COR-L47 (cell line): ENCODE measurements at regions not wholly inside any gene's neighbourhood (a gene's known extent, or its start where the extent isn't known, plus 50 kb on each side); places are given as distances from the start of the nearest gene placed in this dataset.
"Not testable (repeated sequence)": the region's sequence is repeated elsewhere in the genome, so short reads cannot be mapped to it uniquely, and the experiment has no call there.

ENCODE experiments used
- DNase-seq: peaks from one replicate; lab custom pipeline; 2025; lab: John Stamatoyannopoulos, UW

DNA sequence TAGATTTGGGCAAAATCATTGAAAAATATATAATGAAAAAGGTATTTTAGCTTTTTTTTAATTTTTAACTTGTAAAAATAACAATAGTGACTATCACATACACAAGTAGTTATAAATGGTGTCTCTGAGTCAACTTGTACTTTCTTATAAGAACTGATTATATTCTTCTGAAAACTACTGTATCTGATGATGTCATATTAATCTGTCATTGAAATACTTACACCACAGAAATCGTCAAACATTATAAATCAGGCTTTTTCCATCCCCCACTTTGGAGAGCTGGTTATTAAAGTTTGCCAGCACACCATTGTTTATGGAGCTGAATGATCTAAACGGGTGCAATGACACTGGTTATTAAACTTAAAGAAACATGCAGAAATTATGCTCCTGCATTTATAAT is 1259.6 kb upstream of the CNTN5 start:
- DNase-seq, result no peak

- DNase-seq, result no peak
These were observed 1256.6 kb upstream of the CNTN5 start for GRCh38 chr11:97764193-97764592.

GRCh38 chr11:97764605-97765004 is 1256.1 kb upstream of the CNTN5 start:
- DNase-seq, result no peak

DNA sequence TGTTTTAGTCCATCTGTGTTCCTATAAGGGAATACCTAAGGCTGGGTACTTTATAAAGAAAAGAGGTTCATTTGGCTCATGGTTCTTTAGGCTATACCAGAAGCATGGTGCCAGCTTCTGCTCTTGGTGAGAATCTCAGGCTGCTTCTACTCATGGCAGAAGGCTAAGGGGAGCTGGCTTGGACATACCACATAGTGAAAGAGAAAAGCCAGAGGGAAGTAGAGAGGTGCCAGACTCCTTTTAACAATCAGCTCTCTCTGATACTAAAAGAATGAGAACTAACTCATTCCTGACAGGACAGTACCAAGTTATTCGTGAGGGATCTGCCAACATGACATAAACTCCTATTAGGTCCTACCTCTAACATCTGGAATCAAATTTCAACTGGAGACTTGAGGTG is 1250.2 kb upstream of the CNTN5 start:
- DNase-seq, result no peak

DNA sequence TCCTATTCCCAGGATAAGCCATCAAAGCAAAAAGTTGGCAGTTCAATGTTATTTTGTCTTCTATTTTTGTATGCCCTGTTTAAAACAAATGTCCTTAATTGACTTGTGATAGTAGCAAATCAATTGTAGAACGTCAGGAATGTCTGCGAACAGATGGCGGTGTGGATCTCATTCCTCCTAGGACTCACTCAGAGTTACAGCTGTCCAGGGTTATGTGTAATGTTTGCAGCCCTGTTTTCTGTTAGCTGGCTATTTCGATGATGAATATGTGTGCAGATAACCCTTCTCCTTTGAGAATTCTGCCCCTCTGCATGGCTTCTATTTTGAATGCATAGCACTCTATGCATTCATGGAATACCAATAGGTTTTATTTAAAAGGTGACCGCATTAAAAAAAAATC is 1248.0 kb upstream of the CNTN5 start:
- no peak for DNase-seq

- DNase-seq, result not testable (repeated sequence)
These were observed 1236.4 kb upstream of the CNTN5 start for GRCh38 chr11:97784388-97784787.

DNA sequence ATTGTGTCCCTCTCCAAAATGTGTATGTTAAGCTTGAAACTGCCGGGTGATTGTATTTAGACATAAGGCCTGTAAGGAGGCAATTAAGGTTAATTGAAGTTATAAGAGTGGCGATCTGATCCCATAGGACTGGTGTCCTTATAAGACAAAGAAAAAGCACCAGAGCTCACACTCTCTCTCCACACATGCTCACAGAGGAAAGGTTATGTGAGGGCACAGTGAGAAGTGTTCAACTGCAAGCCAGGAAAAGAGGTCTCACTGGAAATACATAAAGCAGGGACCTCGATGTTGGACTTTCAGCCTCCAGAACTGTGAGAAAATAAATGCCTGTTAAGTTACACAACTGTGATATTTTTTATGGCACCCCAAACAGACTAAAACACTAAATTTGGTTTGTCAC is 1233.8 kb upstream of the CNTN5 start:
- no peak for DNase-seq

DNA sequence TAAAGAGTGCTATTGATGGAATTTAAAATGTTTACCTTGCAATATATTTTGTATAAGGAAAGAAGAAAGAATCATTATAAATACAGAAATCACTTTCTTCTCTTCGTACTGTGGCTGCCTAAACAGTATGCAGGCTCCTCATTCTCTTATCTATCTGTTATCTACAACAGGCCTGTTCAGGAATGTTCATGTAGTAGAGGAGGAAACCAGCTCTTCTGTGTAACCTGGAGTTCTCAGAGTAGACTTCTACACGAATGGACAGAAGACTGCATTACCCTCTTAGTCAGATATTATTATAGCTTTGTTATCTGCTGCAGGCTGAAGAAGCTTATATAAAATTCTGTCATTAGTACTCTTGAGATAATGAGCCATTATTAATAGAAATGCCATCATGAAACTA is 1225.9 kb upstream of the CNTN5 start:
- DNase-seq, result no peak

GRCh38 chr11:97800891-97801290 is 1219.9 kb upstream of the CNTN5 start:
- no peak for DNase-seq

GRCh38 chr11:97814325-97814959 is 1206.3 kb upstream of the CNTN5 start:
- DNase-seq, result no peak

GRCh38 chr11:97815667-97816066 is 1205.1 kb upstream of the CNTN5 start:
- no peak for DNase-seq

DNA sequence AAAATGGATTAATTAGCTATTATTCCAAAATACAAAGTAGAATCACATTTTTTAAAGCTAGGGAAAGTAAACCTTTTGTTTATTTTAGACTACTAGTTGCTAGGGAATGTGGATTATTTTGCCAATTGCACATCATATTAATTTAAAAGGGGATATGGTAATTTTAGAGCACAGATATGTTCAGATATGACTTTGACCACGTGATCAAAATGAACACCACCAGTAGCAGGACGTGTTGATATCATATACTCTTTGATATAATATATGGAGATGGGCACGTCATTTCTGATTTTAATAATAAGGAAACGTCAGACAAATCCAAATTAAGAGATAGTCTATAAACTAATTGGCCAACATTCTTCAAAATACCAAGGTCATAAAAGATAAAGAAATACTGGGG is 1188.3 kb upstream of the CNTN5 start:
- no peak for DNase-seq

DNA sequence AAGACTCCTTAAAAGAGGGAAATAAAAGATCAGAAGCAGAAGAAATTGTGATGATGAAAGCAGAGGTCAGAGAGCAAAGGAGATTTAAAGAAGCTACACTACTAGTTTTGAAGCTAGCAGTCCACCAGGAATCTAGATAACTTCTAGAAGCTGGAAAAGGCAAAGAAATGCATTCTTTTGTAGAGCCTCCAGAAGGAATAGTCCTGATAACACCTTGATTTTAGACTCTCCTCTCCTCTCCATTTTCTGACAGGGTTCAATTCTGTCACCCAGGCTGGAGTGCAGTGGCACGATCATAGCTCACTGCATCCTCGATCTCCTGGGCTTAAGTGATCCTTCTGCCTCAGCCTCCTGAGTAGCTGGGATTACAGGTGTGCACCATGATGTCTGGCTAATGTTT is 1187.3 kb upstream of the CNTN5 start:
- DNase-seq, result no peak

GRCh38 chr11:97844016-97844415 is 1176.7 kb upstream of the CNTN5 start:
- no peak for DNase-seq

GRCh38 chr11:97847730-97848129 is 1173.0 kb upstream of the CNTN5 start:
- no peak for DNase-seq

DNA sequence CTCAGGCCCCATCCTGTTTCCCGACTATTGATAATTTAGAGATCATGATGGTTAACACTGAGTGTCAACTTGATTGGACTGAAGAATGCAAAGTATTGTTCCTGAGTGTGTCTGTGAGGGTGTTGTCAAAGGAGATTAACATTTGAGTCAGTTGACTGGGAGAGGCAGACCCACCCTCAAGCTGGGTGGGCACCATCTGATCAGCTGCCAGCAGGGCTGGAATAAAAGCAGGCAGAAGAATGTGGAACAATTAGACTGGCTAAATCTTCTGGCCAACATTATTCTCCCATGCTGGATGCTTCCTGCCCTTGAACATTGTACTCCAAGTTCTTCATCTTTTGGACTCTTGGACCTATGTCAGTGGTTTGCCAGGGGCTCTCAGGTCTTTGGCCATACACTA is 1170.0 kb upstream of the CNTN5 start:
- no peak for DNase-seq

DNA sequence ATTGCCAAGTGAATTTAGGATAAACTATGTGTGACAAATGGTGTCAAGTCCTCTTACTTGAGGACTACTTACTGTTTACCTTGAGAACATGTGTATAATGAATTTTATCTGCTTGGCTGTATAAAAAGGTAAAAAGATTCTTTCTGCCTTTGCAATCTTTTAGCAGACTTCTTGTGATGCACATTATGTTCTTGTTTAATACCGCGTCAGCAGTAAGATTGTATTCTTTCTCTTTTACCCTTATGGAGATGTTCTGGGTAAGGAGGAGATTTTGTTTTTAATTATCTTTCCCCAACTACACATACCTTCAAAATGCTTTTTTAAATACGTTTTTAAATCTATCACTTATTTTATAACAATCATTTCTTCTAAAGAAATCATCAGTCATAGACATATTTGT is 1166.4 kb upstream of the CNTN5 start:
- DNase-seq, result no peak

DNA sequence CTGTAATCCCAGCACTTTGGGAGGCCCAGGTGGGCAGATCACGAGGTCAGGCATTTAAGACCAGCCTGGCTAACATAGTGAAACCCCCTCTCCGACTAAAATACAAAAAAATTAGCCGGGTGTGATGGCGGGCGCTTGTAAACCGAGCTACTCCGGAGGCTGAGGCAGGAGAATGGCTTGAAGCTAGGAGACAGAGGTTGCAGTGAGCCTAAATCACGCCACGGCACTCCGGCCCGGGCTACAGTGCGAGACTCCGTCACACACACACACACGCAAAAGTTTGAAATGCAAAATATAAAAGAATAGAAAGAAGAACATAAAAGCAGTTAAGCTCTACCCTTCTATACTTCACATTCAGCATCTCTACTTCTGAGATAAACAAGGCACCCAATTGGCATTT is 1165.9 kb upstream of the CNTN5 start:
- DNase-seq, result no peak

DNA sequence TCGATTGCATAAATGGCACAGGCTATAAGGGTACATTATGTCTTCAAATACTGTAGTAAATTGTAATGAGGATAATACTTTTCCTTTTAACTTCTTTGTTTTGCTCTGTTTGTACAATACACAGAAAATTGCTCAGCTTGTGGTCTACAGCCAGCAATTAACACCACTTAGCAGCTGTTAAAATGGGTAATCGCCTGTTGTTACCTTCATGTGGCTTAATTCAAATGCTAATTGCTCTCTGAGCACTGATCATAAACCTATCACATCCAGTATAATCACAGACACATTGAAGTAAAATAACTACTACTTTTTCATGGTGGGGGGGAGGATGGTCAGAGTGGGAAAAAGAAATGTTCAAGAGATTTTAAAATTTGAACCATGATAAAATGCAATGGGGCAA is 1164.1 kb upstream of the CNTN5 start:
- DNase-seq, result peak; percentile 93

DNA sequence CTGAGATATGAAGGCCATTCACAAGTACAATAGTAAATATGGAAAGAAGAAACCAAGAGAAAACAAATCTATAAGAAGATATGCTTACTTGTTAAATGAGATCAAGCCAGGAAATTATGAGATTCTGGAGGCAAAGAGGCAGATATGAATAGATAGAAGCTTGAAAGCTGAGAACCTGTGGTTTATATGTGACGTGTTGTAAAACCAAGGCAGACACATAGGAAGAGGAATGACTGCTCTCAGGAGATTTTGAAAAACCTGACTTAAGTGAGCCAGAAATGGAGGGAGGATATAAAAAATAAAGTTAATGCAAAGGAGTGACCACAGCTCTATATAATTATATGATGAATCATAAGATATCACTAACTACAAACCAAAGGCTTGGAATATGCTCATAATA is 1160.5 kb upstream of the CNTN5 start:
- DNase-seq, result no peak

DNA sequence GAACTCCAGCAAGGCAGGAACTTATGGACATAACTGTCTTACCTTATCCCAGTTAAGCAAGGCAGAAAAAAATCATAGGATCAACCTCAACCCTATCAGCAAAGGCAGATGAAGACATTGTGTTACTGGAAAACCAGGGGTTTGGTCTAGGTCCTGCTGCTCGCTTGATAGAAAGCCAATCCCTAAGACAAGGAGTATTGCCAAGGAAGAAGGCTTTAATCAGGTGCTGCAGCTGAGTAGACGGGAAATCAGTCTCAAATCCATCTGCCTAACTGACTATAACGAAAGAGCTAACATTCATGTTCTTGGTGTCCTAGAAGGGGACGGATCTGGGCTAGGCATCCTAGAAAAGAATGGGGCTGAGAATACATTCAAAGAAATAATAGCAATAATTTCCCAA is 1158.7 kb upstream of the CNTN5 start:
- no peak for DNase-seq

DNA sequence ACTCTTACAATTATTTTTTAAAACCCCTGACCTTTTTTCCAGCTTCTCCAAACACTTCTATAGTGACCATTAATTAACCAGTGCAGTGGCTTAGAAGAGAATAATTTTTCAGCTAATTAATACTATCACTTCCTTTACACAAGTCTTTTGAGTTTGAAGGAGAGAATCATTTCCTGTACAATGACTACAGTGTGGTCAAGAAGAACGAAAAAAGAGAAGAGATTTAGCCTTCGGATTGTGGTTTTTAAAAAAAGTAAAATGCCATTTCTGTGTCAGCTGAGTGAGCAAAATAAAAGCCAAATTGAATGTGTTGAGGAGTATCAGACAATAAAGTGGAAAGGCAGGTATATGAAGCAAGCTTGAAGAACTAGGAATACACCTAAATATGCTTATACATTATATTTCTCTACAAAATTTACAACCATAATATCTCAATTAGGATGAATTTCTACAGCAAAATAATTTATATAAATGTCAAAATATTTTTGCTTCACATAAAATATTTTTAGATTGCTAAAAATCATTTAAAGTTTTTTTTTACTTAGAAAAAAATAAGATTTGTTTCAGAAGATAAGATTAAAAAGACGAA is 1155.2 kb upstream of the CNTN5 start:
- no peak for DNase-seq

DNA sequence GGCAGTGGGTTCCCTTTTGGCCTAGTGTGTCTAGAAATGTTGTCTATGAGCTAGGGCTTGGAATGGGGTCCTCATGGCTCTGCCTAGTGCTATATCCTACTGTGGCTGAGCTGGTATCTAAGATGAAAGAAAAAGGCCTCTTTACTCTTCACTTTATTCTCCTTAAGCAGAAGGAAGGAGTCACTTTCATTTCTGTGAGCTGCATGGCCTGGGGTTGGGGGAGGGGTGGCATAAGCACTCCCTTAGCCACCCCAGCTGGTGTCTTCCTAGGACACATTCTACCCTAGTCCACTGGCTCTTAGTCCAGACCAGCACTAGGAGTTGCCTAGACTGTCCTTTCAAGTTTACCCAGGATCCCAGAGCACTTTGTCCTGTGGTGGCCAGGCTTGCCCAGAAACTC is 1148.9 kb upstream of the CNTN5 start:
- no peak for DNase-seq

- DNase-seq, result no peak
These were observed 1140.5 kb upstream of the CNTN5 start for GRCh38 chr11:97880209-97880608.
